ENCODE measurements at regions not wholly inside any gene's neighbourhood (a gene's known extent, or its start where the extent isn't known, plus 50 kb on each side); places are given as distances from the start of the nearest gene placed in this dataset.

- no peak for DNase-seq (ENCODE audit: low read depth)
- no peak for TF ChIP-seq CTCF (IDR thresholded peaks at IDR 0.05; ENCODE audit: low read depth, low read length, missing control alignments)
- no peak overlapping the region for H3K4me3 ChIP-seq (ENCODE audit: low read depth, low read length)
These were observed 60.1 kb downstream of the NABP1 start for GRCh38 chr2:191738003-191738402.

GRCh38 chr2:191738667-191739066 lies 60.7 kb downstream of the NABP1 start:
- no peak for DNase-seq (ENCODE audit: low read depth)
- H3K4me3 ChIP-seq (ENCODE audit: low read depth, low read length), result no peak overlapping the region
- TF ChIP-seq CTCF (IDR thresholded peaks at IDR 0.05; ENCODE audit: low read depth, low read length, missing control alignments), result no peak

- H3K4me3 ChIP-seq (ENCODE audit: low read depth, low read length), result no peak overlapping the region
- no peak for DNase-seq (ENCODE audit: low read depth)
These were observed 61.3 kb downstream of the NABP1 start for GRCh38 chr2:191739194-191739593.

GRCh38 chr2:191740016-191740419 lies 62.1 kb downstream of the NABP1 start:
- DNase-seq (ENCODE audit: low read depth), result peak; percentile 37
- no peak overlapping the region for H3K4me3 ChIP-seq (ENCODE audit: low read depth, low read length)
- TF ChIP-seq CTCF (IDR thresholded peaks at IDR 0.05; ENCODE audit: low read depth, low read length, missing control alignments), result no peak

More at GRCh38 chr2:191739194-191739593, 61.3 kb downstream of the NABP1 start:
- TF ChIP-seq CTCF (IDR thresholded peaks at IDR 0.05; ENCODE audit: low read depth, low read length, missing control alignments), result no peak

- no peak for DNase-seq (ENCODE audit: low read depth)
- TF ChIP-seq CTCF (IDR thresholded peaks at IDR 0.05; ENCODE audit: low read depth, low read length, missing control alignments), result no peak
- H3K4me3 ChIP-seq (ENCODE audit: low read depth, low read length), result no peak overlapping the region
These were observed 62.8 kb downstream of the NABP1 start for GRCh38 chr2:191740759-191741158.

GRCh38 chr2:191746346-191747169 lies 68.6 kb downstream of the NABP1 start:
- H3K4me3 ChIP-seq (ENCODE audit: low read depth, low read length), result no peak overlapping the region
- DNase-seq (ENCODE audit: low read depth), result no peak
- TF ChIP-seq CTCF (IDR thresholded peaks at IDR 0.05; ENCODE audit: low read depth, low read length, missing control alignments), result no peak

- DNase-seq (ENCODE audit: low read depth), result no peak
- H3K4me3 ChIP-seq (ENCODE audit: low read depth, low read length), result no peak overlapping the region
- TF ChIP-seq CTCF (IDR thresholded peaks at IDR 0.05; ENCODE audit: low read depth, low read length, missing control alignments), result no peak
These were observed 69.2 kb downstream of the NABP1 start for GRCh38 chr2:191747170-191747530.

All from GM12864 (cell line).